ENCODE measurements at regions not wholly inside any gene's neighbourhood (a gene's known extent, or its start where the extent isn't known, plus 50 kb on each side); places are given as distances from the start of the nearest gene placed in this dataset.
A peak's percentile ranks its signal among the peaks of the same experiment; 100 is the strongest.

GRCh38 chr18:72091369-72091768, 452.8 kb downstream of the CBLN2 start:
- Histone ChIP-seq H3K9me3 (no peaks in the 10 kb centered on the region), H3K27me3 (no peaks in the 10 kb centered on the region), H3K4me1 (no peaks in the 10 kb centered on the region), H3K27ac (no peak overlapping the region), H3K4me3 (no peak overlapping the region), H3K36me3 (no peaks in the 10 kb centered on the region)
- intact Hi-C loops (cut with DNase I; ENCODE audit: low total_unique reads): no loop called here
- no peak for DNase-seq
- no peak for TF ChIP-seq CTCF (IDR thresholded peaks at IDR 0.05)

DNA sequence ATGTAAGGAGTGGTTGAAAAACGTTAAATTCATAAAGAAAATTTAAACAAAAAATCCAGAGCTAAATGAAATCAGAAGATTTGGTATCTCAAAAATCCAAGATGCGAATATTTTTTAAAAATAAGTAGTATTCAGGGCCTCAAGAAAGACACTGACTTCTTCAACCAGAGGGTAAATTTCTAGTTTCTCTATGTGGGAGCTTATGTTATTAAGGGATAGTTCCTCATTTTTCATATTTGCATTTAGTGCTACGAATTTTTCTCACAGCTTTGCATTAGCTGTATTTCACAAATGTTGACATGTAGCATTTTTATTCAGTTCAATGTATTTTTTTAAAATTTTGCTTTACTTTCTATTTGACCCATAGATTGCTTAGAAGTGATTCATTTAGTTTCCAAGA, 454.7 kb downstream of the CBLN2 start:
- intact Hi-C loops (cut with DNase I; ENCODE audit: low total_unique reads): no loop called here

GRCh38 chr18:72086421-72086820, 457.7 kb downstream of the CBLN2 start:
- H3K4me3 ChIP-seq: no peak overlapping the region
- H3K9me3 ChIP-seq: no peaks in the 10 kb centered on the region
- TF ChIP-seq CTCF (IDR thresholded peaks at IDR 0.05): peak in 1 of 2 experiments; percentile 18
- no peak for DNase-seq
- no peaks in the 10 kb centered on the region for H3K36me3 ChIP-seq
- H3K27me3 ChIP-seq: no peaks in the 10 kb centered on the region
- no peaks in the 10 kb centered on the region for H3K4me1 ChIP-seq
- H3K27ac ChIP-seq: no peak overlapping the region
- intact Hi-C loops (cut with DNase I; ENCODE audit: low total_unique reads): no loop called here

More for the DNA sequence above, 454.7 kb downstream of the CBLN2 start:
- H3K4me1 ChIP-seq: no peaks in the 10 kb centered on the region
- no peaks in the 10 kb centered on the region for H3K27me3 ChIP-seq
- H3K4me3 ChIP-seq: no peak overlapping the region
- H3K27ac ChIP-seq: no peak overlapping the region
- no peak for TF ChIP-seq CTCF (IDR thresholded peaks at IDR 0.05)
- H3K36me3 ChIP-seq: no peaks in the 10 kb centered on the region
- no peaks in the 10 kb centered on the region for H3K9me3 ChIP-seq
- DNase-seq: no peak

DNA sequence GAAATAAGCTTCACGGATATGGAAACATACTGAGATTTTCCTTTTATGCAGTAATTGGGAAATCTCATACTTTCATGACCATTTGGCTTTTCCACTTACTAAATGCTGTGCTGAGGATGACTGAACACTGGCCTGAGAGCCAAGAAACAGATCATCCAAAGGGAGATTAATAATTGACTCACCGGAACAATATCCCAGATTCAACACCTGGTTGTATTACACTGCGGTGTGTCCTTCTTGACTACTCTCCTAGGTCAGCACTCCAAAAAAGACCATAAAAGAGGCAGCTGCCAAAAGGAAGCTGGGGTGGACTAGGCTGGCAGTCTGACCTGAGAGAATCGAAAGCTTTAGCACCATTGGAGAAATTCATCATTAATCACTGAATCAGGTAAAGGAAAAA, 469.1 kb downstream of the CBLN2 start:
- DNase-seq: no peak
- H3K27me3 ChIP-seq: no peaks in the 10 kb centered on the region
- H3K4me1 ChIP-seq: no peaks in the 10 kb centered on the region
- H3K27ac ChIP-seq: no peak overlapping the region
- no peak for TF ChIP-seq CTCF (IDR thresholded peaks at IDR 0.05)
- H3K36me3 ChIP-seq: no peaks in the 10 kb centered on the region
- no peak overlapping the region for H3K4me3 ChIP-seq
- intact Hi-C loops (cut with DNase I; ENCODE audit: low total_unique reads): no loop called here
- no peaks in the 10 kb centered on the region for H3K9me3 ChIP-seq

- no peaks in the 10 kb centered on the region for H3K36me3 ChIP-seq
- no peak for DNase-seq
- H3K4me1 ChIP-seq: no peaks in the 10 kb centered on the region
- no peaks in the 10 kb centered on the region for H3K9me3 ChIP-seq
- intact Hi-C loops (cut with DNase I; ENCODE audit: low total_unique reads): no loop called here
- no peak for TF ChIP-seq CTCF (IDR thresholded peaks at IDR 0.05)
- H3K27ac ChIP-seq: no peak overlapping the region
- no peaks in the 10 kb centered on the region for H3K27me3 ChIP-seq
- H3K4me3 ChIP-seq: no peak overlapping the region
These were observed 481.1 kb downstream of the CBLN2 start for GRCh38 chr18:72063001-72063400.

DNA sequence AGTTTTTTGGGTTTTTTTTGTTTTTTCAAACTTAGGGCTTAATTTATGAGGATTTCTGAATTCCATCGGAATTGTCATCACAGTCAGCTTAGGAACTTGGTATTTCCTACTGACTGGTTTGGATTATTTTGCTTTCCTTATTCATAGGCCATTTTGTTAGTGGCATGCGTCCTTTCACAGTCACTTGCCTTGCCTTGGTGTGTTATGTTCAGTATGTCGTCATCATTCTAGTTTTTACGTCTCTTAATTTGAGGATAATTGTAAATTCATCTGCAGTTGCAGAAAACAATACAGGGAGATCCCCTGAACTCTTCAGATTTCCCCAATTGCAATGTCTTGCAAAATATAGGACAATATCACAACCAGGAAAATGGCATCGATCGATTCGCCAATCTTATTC, 485.3 kb downstream of the CBLN2 start:
- intact Hi-C loops (cut with DNase I; ENCODE audit: low total_unique reads): no loop called here
- Histone ChIP-seq H3K36me3 (no peaks in the 10 kb centered on the region), H3K4me1 (no peaks in the 10 kb centered on the region), H3K9me3 (no peaks in the 10 kb centered on the region), H3K27ac (no peak overlapping the region), H3K27me3 (no peaks in the 10 kb centered on the region), H3K4me3 (no peak overlapping the region)
- no peak for DNase-seq
- TF ChIP-seq CTCF (IDR thresholded peaks at IDR 0.05): no peak

Data from tibial artery (tissue), 4 donors.